OCI-LY1 (cell line): ENCODE measurements at regions not wholly inside any gene's neighbourhood (a gene's known extent, or its start where the extent isn't known, plus 50 kb on each side); places are given as distances from the start of the nearest gene placed in this dataset.

ENCODE experiments used
- H2AFZ ChIP-seq: fragments of 200-600 bp; sonication (generic), shearing (Covaris generic); 2 replicates; pipeline ENCODE4 v1.6.0; 2014; ENCODE audit warnings: antibody characterized with exemption, mild to moderate bottlenecking, low read length
- H3F3A ChIP-seq: fragments of 200-600 bp; sonication (generic), shearing (Covaris generic); 2 replicates; pipeline ENCODE4 v1.6.0; 2014; ENCODE audit warnings: mild to moderate bottlenecking, antibody characterized with exemption, low read length, moderate library complexity; ENCODE audit not compliant: insufficient read depth
- H3K27ac ChIP-seq: fragments of 200-600 bp; sonication (generic); 2 replicates; pipeline ENCODE4 v1.5.1; 2014; ENCODE audit warnings: low read length, mixed run types, mild to moderate bottlenecking, low read depth; ENCODE audit not compliant: poor library complexity, severe bottlenecking
- H3K27me3 ChIP-seq: fragments of 200-600 bp; sonication (generic); 2 replicates; pipeline ENCODE4 v1.6.0; 2014; ENCODE audit warnings: antibody characterized with exemption, mild to moderate bottlenecking, low read length, moderate library complexity; ENCODE audit not compliant: insufficient read depth
- H3K36me3 ChIP-seq: fragments of 200-600 bp; sonication (generic); 2 replicates; pipeline ENCODE4 v1.6.1; 2014; ENCODE audit warnings: mild to moderate bottlenecking, antibody characterized with exemption, low read length, moderate library complexity, mixed read lengths; ENCODE audit not compliant: insufficient read depth
- H3K4me1 ChIP-seq: fragments of 200-600 bp; sonication (generic); 2 replicates; pipeline ENCODE4 v1.5.1; 2014; ENCODE audit warnings: mild to moderate bottlenecking, low read length, moderate library complexity; ENCODE audit not compliant: insufficient read depth, severe bottlenecking
- H3K4me2 ChIP-seq: fragments of 200-600 bp; sonication (generic), shearing (Covaris generic); 2 replicates; pipeline ENCODE4 v1.6.1; 2014; ENCODE audit warnings: low read length
- H3K4me3 ChIP-seq: fragments of 200-600 bp; sonication (generic); 2 replicates; pipeline ENCODE4 v1.5.1; 2014; ENCODE audit warnings: low read length, low read depth, mild to moderate bottlenecking, mixed read lengths; ENCODE audit not compliant: poor library complexity, severe bottlenecking
- H3K79me2 ChIP-seq: fragments of 200-600 bp; shearing (Covaris generic); 2 replicates; pipeline ENCODE4 v1.6.1; 2016; ENCODE audit warnings: mixed run types, low read length, mixed read lengths; ENCODE audit not compliant: insufficient read depth
- H3K9ac ChIP-seq: fragments of 200-600 bp; sonication (generic), shearing (Covaris generic); 2 replicates; pipeline ENCODE4 v1.6.1; 2014; ENCODE audit warnings: mild to moderate bottlenecking, low read length, mixed read lengths
- H3K9me2 ChIP-seq: fragments of 200-600 bp; sonication (generic), shearing (Covaris generic); 2 replicates; pipeline ENCODE4 v1.6.1; 2014; ENCODE audit warnings: low read depth, mild to moderate bottlenecking, low read length, mixed read lengths
- H3K9me3 ChIP-seq: fragments of 200-600 bp; shearing (Covaris generic); 2 replicates; pipeline ENCODE4 v1.6.1; 2014; ENCODE audit warnings: low read length, mixed read lengths
- H4K20me1 ChIP-seq: fragments of 200-600 bp; sonication (generic), shearing (Covaris generic); 2 replicates; pipeline ENCODE4 v1.6.0; 2016; ENCODE audit warnings: mild to moderate bottlenecking, low read length; ENCODE audit not compliant: insufficient read depth
- CTCF ChIP-seq: fragments of 200-600 bp; sonication (generic), shearing (Covaris generic); IDR thresholded peaks from 2 replicates; pipeline ENCODE4 v1.5.1; 2017; ENCODE audit warnings: mild to moderate bottlenecking, antibody characterized with exemption, low read length, moderate library complexity, mixed read lengths
- EZH2 ChIP-seq: fragments of 200-600 bp; sonication (generic), shearing (Covaris generic); IDR thresholded peaks from 2 replicates; pipeline ENCODE4 v1.8.0; 2017; ENCODE audit warnings: borderline replicate concordance, mixed run types, mild to moderate bottlenecking, antibody characterized with exemption, low read length, moderate library complexity, mixed read lengths

- Histone ChIP-seq H3K27me3 (no peaks in the 10 kb centered on the region), H2AFZ (no peak overlapping the region), H3F3A (no peaks in the 10 kb centered on the region), H3K4me1 (no peaks in the 10 kb centered on the region), H4K20me1 (no peaks in the 10 kb centered on the region), H3K79me2 (no peaks in the 10 kb centered on the region), H3K9ac (no peak overlapping the region), H3K27ac (no peak overlapping the region), H3K36me3 (no peaks in the 10 kb centered on the region), H3K9me3 (no peaks in the 10 kb centered on the region), H3K4me3 (no peak overlapping the region), H3K9me2 (no peaks in the 10 kb centered on the region), H3K4me2 (no peak overlapping the region)
- TF ChIP-seq CTCF (no peak), EZH2 (no peak)
These were observed 475.0 kb downstream of the GABRG1 start for GRCh38 chr4:45648846-45649245.

GRCh38 chr4:45647823-45648222, 476.0 kb downstream of the GABRG1 start:
- Histone ChIP-seq H3K9me2 (no peaks in the 10 kb centered on the region), H3F3A (no peaks in the 10 kb centered on the region), H3K4me3 (no peak overlapping the region), H3K9me3 (no peaks in the 10 kb centered on the region), H3K4me2 (no peak overlapping the region), H3K9ac (no peak overlapping the region), H3K27ac (no peak overlapping the region), H2AFZ (no peak overlapping the region), H3K27me3 (no peaks in the 10 kb centered on the region), H3K79me2 (no peaks in the 10 kb centered on the region), H4K20me1 (no peaks in the 10 kb centered on the region), H3K4me1 (no peaks in the 10 kb centered on the region), H3K36me3 (no peaks in the 10 kb centered on the region)
- TF ChIP-seq CTCF (no peak), EZH2 (no peak)

- no peak overlapping the region for H3K4me3 ChIP-seq
- no peak overlapping the region for H3K4me2 ChIP-seq
- H4K20me1 ChIP-seq: no peaks in the 10 kb centered on the region
- H3K9ac ChIP-seq: no peak overlapping the region
- H3K79me2 ChIP-seq: no peaks in the 10 kb centered on the region
- H3K4me1 ChIP-seq: no peaks in the 10 kb centered on the region
- H3K27ac ChIP-seq: no peak overlapping the region
- no peak overlapping the region for H2AFZ ChIP-seq
- H3F3A ChIP-seq: no peaks in the 10 kb centered on the region
- H3K9me2 ChIP-seq: no peaks in the 10 kb centered on the region
- H3K27me3 ChIP-seq: no peaks in the 10 kb centered on the region
- H3K9me3 ChIP-seq: no peaks in the 10 kb centered on the region
- no peaks in the 10 kb centered on the region for H3K36me3 ChIP-seq
- no peak for TF ChIP-seq EZH2
- no peak for TF ChIP-seq CTCF
These were observed 476.8 kb downstream of the GABRG1 start for GRCh38 chr4:45646885-45647590.
